ENCODE measurements at regions not wholly inside any gene's neighbourhood (a gene's known extent, or its start where the extent isn't known, plus 50 kb on each side); places are given as distances from the start of the nearest gene placed in this dataset.

- no peak for TF ChIP-seq EZH2phosphoT487 (IDR thresholded peaks at IDR 0.05; ENCODE audit: borderline replicate concordance, low read depth, low read length)
- TF ChIP-seq, protein P1, sequence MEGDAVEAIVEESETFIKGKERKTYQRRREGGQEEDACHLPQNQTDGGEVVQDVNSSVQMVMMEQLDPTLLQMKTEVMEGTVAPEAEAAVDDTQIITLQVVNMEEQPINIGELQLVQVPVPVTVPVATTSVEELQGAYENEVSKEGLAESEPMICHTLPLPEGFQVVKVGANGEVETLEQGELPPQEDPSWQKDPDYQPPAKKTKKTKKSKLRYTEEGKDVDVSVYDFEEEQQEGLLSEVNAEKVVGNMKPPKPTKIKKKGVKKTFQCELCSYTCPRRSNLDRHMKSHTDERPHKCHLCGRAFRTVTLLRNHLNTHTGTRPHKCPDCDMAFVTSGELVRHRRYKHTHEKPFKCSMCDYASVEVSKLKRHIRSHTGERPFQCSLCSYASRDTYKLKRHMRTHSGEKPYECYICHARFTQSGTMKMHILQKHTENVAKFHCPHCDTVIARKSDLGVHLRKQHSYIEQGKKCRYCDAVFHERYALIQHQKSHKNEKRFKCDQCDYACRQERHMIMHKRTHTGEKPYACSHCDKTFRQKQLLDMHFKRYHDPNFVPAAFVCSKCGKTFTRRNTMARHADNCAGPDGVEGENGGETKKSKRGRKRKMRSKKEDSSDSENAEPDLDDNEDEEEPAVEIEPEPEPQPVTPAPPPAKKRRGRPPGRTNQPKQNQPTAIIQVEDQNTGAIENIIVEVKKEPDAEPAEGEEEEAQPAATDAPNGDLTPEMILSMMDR (conservative IDR thresholded peaks at IDR 0.05; ENCODE audit: low read length) = no peak
Measured at GRCh38 chrY:21259707-21260106, 251.4 kb upstream of the RBMY1B start.
